ENCODE measurements at regions not wholly inside any gene's neighbourhood (a gene's known extent, or its start where the extent isn't known, plus 50 kb on each side); places are given as distances from the start of the nearest gene placed in this dataset.
"Not testable (repeated sequence)": the region's sequence is repeated elsewhere in the genome, so short reads cannot be mapped to it uniquely, and the experiment has no call there.

DNA sequence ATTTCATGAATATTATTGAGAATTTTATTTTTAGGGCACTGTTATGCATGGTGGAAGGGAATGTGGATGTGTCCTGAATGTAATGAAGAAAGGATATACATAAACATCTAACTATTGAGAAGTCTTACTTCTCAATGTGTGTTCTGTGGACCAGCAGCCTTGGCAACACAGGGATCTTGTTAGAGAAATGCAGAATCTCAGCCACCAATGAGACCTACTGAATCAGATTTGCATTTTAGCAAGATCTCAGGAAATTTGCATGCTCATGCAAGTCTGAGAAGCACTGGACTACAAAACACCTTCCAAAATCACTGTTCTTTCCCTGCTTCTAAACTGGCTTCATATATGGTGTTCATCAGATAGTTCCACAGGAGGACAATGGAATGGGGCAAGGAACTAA lies 139.7 kb upstream of the WDFY3 start:
- DNase-seq: no peak

DNA sequence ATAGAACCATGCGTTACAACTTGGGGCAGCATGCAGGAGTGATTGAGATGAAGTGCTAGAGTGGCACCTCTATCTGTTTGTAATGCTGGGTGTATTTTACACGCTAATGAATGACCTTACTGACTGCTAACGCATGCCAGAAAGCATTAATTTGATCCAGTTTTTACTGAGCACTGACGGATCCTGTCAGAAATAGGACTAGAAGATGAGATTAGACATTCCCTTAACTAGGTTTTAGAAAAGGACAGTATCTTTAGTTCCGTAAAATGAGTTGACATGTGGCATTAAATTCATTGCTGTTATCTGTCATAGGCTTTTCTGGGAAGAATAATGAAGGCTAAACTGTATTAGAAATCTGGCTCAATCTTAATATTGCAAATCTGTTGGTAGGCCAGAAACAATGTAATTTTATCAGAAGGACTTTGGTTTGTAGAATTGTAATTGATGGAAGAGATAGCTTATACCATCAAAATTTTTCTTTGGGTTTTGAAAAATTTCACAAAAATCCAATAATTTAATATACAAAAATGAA lies 140.4 kb upstream of the WDFY3 start:
- no peak for DNase-seq

DNA sequence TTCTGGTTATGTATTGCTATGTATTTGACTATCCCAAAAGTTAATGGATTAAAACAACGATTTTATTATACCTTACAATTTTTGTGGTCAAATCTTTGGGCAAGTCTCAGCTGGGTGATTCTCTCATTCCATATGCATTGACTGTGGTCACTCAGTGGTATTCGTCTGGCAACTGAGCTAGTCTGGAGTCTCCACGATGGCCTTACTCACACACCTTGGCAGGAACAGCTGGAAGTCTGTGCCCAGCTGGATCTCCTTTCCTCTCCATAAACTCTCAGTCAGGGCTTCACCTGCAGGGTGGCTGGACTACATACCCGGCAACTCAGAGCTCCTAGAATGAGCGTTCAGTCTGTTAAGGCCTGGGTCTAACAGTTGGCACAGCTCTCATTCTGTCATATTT lies 141.1 kb upstream of the WDFY3 start:
- no peak for DNase-seq

DNA sequence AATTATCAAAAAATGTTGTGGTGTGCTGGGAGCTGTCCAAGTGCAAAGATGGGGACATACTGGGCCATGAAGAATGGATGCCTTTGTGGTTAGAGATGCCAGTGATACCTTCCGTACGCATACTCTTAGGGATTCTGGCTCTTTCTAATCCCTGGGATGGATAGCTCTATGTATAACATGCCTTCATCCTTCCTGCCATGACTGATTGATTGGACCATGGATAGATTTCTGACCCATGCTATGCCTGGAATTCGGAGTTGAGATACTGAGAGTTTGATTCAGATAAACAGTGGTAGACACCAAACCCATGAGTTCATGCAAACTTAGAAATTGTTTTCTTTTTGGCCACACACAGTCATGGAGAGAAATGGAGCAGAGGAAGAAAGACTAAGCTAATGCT lies 147.2 kb upstream of the WDFY3 start:
- DNase-seq: no peak

DNA sequence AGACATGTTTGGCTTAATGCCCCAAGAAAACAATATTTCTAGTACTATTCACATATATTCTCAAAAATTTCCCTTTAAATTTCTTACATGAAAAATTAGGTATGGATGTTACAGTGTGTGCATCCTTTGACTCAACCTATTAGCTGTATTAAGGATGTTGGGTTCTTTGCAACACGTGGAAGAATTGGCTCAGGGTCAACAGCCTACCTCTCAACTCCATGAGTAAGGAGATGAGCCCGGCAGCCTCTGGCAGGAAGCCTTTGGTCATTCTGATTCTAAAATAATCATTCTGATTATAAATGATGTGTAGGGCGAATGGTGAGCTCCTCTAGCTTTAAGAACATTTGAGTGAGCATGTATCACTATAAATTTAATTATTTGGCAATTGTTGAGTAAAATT lies 148.0 kb upstream of the WDFY3 start:
- no peak for DNase-seq

DNA sequence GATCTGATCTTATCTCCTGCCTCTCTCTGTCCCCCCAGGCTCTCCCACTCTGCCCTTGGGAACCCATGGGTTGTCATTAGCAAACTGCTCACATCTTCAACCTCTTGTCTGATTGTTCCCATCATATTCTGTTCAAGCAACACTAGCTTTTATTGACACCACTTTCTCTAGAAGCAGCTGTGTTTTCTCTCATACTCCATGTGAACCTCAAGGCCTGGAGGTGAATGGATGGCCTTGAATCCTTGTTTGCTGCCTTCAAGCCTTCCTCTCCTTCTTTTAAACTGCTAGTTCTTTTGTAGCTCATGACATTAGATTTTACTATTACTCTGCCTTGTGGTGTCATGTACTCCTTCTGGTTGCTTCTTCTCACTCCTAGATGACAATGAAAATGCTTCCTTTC lies 149.5 kb upstream of the WDFY3 start:
- DNase-seq: no peak

DNA sequence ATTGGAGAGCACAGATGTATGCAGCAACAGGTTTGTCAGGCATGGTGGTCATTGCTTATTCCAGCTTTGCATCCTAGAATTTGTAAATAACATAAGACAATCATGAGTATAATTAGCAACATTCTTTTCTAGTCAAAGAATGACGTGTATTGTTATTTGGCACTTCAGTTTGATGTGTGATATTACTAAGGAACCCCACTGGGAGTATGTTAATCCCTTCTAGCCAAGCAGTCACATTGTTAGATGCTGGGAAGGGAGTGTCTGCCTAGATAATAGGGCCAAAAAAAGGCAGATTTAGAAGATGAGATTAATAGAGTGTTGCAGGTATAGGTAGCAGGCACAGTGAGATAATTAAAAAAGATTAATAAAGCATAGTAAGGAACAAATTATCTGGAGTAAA lies 159.2 kb upstream of the WDFY3 start:
- no peak for DNase-seq

DNA sequence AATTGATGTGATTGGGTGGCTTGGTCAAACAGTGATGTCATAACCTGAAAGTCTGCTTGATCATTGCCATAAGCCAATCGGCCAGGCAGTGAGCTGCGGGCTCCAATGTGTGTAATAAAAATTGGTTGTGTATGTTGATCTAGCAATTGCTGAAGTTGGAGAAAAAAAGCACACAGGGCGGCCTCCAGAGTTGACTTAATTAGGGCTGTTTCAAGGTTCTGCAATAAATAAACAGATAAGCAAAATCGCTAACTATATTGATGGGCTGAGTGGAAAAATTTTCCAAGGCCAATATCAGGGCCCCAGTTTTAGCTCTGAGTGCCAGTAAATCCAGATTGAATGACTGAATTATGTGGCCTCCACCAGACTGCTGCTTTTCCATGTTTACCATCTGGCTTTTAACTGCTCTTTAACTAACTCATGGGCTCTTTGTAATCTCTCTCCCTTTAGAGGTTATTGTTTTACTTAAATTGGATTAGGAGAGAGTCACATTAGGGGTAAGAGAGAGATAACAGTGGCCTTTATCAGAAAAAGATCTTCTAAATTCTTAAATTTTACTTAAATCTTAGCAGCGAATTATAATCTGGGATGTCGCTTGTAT lies 160.6 kb upstream of the WDFY3 start:
- DNase-seq: no peak

DNA sequence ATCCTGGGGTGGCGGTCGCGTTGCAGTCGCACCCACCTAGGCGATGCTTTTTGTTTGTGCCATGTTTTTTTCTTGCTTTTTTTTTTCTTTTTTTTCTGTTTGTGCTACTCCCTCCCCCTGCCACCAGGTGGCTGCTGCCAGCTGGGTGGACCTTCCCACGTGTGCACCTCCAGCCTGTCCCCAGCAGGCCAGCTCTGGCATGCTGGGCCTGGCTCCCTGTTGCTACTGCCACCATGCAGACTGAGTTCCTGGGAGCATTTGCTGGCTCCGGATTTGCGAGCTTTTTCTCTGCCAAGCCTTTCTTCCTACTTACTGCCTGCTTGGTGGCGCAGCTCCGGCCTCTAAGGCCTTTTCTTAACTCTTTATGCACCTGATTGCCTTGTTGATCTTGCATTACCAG lies 161.2 kb upstream of the WDFY3 start:
- peak in 3 of 4 experiments; percentile 4 to 39 (median 9) for DNase-seq

DNA sequence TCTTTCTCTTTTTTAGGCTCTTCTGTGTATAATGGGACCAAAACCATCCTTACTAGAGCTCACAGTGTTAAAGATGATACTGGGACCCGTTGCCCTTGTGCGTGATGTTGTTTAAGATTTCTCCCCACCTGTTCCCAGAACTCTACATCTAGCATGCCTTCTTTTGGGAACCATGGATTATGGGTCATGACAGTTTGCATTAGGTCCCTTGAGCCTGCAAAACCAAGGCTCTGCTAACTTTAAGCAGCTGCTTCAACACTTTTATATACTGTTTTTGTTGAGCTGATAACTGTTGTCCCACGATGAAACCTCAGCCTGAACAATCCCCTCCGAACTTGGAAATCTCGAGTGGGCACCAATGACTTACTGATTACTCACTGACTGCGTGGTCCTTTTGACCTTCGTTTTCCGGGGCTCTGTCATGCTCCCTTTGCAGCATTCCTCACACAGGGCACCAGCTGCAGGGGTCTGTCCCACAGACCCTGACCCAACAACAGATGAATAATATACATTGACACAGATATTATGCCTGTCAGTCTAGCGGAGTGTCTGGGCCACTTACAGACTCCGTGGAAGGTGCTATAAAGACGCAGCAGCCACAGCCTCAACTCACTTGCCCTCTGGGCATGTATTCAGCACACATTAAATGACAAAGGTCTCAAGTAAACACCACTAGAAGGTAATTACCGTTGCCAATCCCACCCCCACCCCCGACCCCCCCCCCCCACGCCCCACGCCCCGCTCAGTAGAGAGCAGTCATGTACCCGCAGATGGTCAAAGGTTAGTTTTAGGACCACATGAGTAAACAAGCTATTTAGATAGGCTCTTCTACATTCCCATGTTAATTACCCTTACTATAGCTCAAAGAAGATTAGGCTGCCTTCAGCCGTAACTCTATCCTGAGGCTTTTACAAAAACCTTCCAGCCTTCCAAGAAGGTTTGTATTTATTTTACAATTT lies 162.0 kb upstream of the WDFY3 start:
- DNase-seq: no peak

DNA sequence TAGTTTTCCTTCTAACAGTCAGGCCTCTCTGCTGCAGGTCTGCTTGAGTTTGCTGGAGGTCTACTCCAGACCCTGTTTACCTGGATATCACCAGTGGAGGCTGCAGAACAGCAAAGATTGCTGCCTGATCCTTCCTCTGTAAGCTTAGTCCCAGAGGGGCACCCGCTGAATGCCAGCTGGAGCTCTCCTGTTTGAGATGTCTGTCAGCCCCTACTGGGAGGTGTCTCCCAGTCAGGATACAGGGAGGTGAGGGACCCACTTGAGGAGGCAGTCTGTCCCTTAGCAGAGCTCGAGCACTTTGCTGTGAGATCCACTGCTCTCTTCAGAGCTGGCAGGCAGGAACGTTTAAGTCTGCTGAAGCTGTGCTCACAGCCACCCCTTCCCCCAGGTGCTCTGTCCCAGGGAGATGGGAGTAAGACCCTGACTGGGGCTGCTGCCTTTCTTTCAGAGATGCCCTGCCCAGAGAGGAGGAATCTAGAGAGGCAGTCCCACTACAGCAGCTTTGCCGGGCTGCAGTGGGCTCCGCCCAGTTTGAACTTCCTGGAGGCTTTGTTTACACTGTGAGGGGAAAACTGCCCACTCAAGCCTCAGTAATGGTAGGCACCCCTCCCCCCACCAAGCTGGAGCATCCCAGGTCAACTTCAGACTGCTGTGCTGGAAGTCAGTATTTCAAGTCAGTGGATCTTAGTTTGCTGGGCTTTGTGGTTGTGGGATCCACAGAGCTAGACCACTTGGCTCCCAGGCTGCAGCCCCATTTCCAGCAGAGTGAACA lies 163.1 kb upstream of the WDFY3 start:
- not testable (repeated sequence) for DNase-seq

DNA sequence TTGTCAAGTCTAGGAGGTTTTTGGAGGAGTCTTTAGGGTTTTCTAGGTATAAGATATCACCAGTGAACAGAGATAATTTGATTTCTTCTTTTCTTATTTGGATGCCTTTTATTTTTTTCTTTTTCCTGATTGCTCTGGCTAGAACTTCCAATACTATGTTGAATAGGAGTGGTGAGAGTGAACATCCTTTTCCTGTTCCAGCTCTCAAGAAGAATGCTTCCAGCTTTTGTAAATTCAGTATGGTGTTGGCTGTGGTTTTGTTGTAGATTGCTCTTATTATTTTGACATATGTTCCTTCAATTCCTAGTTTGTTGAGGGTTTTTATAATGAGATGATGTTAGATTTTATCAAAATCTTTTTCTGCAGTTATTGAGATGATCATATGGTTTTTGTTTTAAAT lies 165.6 kb upstream of the WDFY3 start:
- DNase-seq: no peak

DNA sequence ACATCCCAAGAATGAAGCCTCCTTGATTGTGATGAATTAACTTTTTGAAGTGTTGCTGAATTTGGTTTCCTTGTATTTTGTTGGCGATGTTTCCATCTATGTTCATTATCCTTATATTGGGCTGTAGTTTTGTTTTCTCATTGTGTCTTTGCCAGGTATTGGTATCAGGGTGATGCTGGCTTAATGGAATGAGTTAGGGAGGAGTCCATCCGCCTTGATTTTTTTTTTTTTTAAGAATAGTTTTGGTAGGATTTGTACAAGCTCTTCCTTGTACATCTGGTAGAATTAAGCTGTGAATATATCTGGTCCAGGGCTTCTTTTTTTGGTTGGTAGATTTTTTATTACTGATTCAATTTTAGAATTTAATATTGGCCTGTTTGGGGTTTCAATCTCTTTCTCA lies 166.1 kb upstream of the WDFY3 start:
- DNase-seq: no peak

DNA sequence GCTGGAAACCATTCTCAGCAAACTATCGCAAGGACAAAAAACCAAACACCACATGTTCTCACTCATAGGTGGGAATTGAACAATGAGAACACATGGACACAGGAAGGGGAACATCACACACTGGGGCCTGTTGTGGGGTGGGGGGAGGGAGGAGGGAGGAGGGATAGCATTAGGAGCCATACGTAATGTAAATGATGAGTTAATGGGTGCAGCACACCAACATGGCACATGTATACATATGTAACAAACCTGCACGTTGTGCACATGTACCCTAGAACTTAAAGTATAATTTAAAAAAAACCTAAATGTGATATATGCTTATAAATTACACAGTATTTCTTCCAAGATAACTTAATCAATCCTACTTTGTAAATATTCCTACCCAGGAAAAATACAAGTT lies 173.3 kb upstream of the WDFY3 start:
- DNase-seq: not testable (repeated sequence)

DNA sequence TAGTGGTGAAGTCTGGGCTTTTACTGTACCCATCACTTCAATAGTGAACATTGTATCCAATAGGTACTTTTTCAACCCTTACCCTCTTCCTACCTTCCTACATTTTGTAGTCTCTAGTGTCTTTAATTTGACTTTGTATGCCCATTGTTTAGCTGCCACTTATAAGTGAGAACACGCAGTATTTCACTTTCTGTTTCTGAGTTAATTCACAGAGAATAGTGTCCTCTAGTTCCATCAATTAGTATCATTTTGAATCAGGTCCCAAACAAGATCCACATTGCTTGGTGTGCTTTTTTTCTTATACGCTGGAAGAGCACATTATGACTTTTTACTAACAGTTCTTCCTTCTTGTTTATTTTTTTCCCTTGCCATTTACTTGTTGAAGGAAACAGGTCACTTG lies 176.0 kb upstream of the WDFY3 start:
- no peak for DNase-seq

DNA sequence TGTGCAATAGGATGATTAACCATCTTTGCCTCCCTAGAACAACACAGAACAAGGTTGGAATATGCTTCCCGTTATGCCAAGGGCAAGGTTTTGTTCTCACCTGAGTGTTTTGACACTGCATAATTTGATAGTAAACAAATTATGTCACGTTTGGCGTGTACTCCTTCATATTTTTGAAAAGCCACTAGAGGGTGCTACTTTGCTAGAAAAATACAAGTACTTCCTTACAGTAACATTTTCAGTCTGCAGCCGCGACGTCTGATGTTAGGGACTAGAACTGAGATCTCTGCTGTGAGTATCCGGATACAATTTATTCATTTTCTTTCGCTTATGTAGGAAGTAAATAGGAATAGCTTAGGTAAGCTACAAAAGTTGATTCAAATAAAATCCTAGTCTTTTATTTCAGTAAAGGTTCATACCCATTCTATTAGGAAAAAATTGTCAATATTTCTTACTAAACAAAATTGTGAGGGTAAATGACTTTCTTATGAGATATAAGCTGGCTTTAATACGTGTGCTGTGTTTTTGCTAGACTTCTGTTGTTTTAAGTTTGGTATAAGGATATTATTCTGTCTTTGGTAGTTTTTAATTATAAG lies 181.1 kb upstream of the WDFY3 start:
- peak; percentile 54 to 83 (median 65) for DNase-seq

DNA sequence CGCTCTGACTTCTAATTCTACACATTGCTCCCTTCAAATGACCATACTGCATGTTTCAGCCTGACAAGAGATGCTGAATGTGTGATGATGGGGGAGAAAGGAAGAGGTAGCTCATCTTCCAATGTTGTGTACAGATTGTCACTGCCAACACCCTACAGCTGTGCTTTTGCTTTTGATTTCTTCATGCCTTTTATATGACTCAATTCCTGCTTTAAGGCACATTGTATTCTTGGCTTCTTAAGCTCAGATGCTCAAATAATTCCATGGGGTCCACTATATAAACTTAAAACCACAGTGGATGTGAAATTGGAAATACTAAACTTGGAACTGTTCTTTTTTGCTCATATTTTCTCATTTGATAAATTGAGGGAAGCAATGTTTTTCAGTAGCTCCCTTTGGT lies 183.2 kb upstream of the WDFY3 start:
- DNase-seq: no peak

DNA sequence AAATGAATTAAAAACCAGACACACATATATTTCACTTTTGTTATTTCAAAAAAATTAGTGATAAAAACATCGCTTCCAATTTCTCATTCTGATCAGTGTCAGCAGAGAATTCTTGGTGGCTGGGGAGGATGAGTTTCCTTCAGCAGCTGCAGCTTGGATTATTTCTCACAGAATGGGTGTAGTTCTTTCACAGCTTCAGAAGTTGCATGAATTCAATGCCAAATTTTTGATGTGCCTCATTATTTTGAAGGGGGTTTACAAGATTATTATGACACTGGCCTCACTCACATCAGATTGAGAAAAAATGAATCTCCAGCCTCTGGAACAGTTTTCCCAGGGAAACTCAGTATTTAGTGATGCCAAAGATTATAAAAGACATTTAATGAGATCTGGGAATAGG lies 184.9 kb upstream of the WDFY3 start:
- no peak for DNase-seq

DNA sequence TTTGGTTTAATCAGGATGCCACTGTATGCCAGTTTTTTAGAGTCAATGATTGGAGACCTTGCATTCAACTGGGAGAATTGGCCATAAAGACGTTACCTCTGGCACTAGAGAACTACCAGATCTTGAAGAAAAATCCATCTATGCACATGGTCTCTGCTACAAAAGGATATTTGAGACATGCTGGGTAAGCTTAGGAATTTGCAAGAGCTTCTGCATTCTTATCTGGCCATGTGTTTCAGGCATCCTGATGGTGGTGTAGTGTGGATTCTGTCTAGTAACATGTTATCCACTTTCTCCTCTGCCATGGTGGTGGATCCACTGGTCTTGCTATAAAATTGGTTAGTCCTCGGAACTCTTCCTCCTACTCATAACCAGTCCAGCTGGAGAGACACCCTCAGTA lies 185.3 kb upstream of the WDFY3 start:
- DNase-seq: no peak

DNA sequence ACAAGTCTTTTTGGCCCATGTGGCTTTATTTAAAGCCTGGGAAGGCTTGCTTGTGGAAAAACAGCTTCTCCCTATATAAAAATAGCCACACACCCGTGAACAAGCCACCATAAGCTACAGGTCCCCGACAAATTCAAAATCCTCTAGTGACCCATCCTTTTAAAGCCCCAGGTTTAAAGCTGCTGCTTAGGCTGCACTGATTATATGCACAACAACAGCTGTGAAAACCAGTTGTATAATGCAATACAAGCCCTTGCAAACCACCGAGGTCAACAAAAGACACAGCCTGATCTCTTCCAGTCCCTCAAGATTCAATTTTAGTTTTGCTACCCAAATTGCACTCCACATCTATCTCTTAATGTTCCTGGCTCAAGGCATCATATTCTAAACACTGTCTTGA lies 186.0 kb upstream of the WDFY3 start:
- DNase-seq: no peak

DNA sequence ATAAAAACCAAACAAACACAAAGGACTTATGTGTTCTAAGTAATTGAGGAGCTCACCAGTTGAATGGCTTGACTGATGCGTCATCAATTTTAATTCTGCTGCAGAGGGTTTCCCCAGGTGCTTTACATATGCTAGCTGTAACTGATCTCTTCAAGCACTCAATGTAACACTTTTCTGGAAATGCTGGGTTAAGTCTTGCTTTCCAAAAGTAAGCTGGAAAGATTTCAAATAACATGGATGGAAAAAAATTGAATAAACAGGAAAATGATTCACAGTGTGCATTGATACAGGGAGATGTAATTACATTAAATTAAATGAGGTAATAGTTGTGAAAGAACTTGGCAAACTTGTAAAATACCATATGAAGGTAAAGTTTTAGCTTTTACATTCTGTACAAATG lies 186.7 kb upstream of the WDFY3 start:
- DNase-seq: no peak

DNA sequence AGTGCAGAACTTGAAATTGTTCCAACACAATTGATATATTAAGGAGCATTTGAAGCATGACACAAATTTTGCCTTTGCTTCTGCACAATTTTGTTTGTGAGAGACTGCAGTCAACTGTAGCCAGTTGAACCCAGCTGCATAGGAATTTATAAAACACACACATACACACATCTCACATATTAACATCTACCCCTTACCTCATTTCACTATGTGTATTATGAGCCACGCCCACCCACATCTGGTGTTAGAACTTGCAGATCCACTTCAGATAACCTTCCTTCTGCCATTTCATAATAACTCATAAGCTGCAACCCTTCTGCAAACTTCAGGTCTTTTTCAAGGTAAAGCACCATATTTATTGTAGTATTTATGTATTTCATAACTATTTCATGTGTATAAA lies 188.1 kb upstream of the WDFY3 start:
- DNase-seq: no peak

DNA sequence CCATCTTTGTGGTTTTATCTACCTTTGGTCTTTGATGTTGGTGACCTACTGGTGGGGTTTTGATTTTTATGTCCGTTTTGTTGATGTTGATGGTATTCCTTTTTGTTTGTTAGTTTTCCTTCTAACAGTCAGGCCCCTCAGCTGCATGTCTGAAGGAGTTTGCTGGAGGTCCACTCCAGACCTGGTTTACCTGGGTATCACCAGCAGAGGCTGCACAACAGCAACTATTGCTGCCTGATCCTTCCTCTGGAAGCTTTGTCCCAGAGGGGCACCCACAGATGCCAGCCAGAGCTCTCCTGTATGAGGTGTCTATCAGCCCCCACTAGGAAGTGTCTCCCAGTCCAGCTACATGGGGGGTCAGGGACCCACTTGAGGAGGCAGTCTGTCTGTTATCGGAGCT lies 199.3 kb upstream of the WDFY3 start:
- no peak for DNase-seq

All from suppressor macrophage (primary cell).